Fibroblast of villous mesenchyme (primary cell): ENCODE measurements at regions not wholly inside any gene's neighbourhood (a gene's known extent, or its start where the extent isn't known, plus 50 kb on each side); places are given as distances from the start of the nearest gene placed in this dataset.
"Not testable (repeated sequence)": the region's sequence is repeated elsewhere in the genome, so short reads cannot be mapped to it uniquely, and the experiment has no call there.

Source experiments
- DNase-seq: peaks from one replicate; pipeline ENCODE4 v3.0.0-alpha.2; 2010; ENCODE audit warnings: low read depth
- H3K4me3 ChIP-seq: 2 replicates; pipeline ENCODE4 v1.5.1; 2011; ENCODE audit warnings: low read depth, mild to moderate bottlenecking, low read length
- CTCF ChIP-seq: IDR thresholded peaks from 2 replicates; pipeline ENCODE4 v1.5.1; 2012; ENCODE audit warnings: low read depth, mild to moderate bottlenecking, low read length; ENCODE audit not compliant: insufficient read depth

- no peak overlapping the region for H3K4me3 ChIP-seq
- no peak for DNase-seq
- TF ChIP-seq CTCF = no peak
Observed at GRCh38 chr21:16213518-16213917, 483.7 kb downstream of the USP25 start.

GRCh38 chr21:16215193-16215592 is 485.4 kb downstream of the USP25 start:
- DNase-seq = no peak
- no peak overlapping the region for H3K4me3 ChIP-seq
- TF ChIP-seq CTCF = no peak

GRCh38 chr21:16215663-16216183 is 485.9 kb downstream of the USP25 start:
- no peak for DNase-seq

GRCh38 chr21:16216288-16216962 is 486.6 kb downstream of the USP25 start:
- no peak for DNase-seq
- H3K4me3 ChIP-seq = no peak overlapping the region
- TF ChIP-seq CTCF = no peak

More at GRCh38 chr21:16215663-16216183, 485.9 kb downstream of the USP25 start:
- no peak overlapping the region for H3K4me3 ChIP-seq
- no peak for TF ChIP-seq CTCF

GRCh38 chr21:16218682-16219343 is 489.0 kb downstream of the USP25 start:
- no peak for TF ChIP-seq CTCF
- no peak for DNase-seq
- H3K4me3 ChIP-seq = no peak overlapping the region

GRCh38 chr21:16224756-16225155 is 495.0 kb downstream of the USP25 start:
- not testable (repeated sequence) for H3K4me3 ChIP-seq, DNase-seq

- no peak for TF ChIP-seq CTCF
Observed at GRCh38 chr21:16239659-16240265, 510.0 kb downstream of the USP25 start.

More at GRCh38 chr21:16239659-16240265, 510.0 kb downstream of the USP25 start:
- no peak for DNase-seq
- H3K4me3 ChIP-seq = no peak overlapping the region
